GM18873 (cell line): ENCODE measurements at regions not wholly inside any gene's neighbourhood (a gene's known extent, or its start where the extent isn't known, plus 50 kb on each side); places are given as distances from the start of the nearest gene placed in this dataset.

Experiments used
- ATAC-seq: cut with Tn5 transposase; IDR thresholded peaks from one replicate; pipeline ENCODE4 v1.9.1; 2021; ENCODE audit warnings: mild to moderate bottlenecking, moderate library complexity, moderate number of reproducible peaks; ENCODE audit not compliant: unreplicated experiment, low FRiP score

DNA sequence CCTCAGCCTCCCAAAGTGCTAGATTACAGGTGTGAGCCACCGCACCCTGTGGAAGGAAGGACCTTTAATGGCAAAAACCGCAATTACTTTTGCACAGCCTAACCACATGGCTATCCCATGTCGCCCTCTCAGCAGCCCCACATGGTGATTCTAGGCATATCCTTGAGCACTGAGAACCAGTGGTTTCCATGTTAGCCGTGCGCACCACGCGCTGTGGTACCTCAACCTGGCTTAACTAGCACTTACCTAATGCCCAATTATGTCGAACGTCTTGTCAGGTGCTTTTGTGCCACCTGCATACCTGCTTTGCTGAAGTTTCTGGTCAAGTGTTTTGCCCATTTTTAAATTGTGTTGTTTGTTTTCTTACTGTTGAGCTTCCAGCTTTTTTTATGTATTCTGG is 697.9 kb downstream of the BRD1 start:
- no peak for ATAC-seq

- ATAC-seq: no peak
These were observed 698.8 kb downstream of the BRD1 start for GRCh38 chr22:49128874-49129273.

DNA sequence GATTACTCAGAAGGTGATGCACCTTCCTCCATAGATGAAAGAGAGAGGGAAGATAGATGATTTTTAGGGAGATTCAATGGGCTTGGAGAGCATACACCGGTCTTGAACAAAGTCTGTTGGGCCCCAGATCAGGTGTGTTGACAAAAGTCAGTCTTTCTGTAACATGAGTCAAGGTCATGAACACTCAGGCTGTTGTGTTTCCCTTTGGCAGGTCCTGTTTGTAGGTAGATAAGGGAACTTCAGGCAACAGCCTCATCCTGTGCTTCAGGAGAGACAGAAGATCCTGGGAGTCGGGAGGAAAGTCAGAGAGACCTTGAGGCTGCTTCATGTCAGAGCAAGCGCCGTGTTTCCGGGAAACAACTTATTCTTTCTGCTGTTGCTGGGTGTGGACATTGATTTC is 703.1 kb downstream of the BRD1 start:
- ATAC-seq: no peak

DNA sequence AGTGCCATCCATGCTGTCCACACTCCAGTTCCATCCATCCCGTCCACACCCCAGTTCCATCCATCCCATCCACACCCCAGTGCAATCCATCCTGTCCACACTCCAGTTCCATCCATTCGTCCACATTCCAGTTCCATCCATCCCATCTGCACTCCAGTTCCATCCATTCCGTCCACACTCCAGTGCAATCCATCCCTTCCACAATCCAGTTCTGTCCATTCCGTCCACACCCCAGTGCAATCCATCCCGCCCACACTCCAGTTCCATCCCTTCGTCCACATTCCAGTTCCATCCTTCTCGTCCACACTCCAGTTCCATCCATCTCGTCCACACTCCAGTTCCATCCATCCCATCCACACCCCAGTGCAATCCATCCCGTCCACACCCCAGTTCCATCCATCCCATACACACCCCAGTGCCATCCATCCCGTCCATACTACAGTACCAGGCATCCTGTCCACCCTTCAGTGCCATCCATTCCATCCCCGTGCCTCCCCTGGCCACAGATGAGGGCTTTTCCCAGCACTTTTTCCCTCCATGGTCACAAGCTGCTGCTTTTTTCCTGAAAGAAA is 704.0 kb downstream of the BRD1 start:
- ATAC-seq: no peak

- ATAC-seq: no peak
These were observed 708.1 kb downstream of the BRD1 start for GRCh38 chr22:49119551-49119952.

GRCh38 chr22:49118065-49118464 is 709.6 kb downstream of the BRD1 start:
- no peak for ATAC-seq

GRCh38 chr22:49117486-49117885 is 710.2 kb downstream of the BRD1 start:
- no peak for ATAC-seq

GRCh38 chr22:49116486-49117120 is 711.1 kb downstream of the BRD1 start:
- ATAC-seq: no peak

GRCh38 chr22:49116021-49116420 is 711.7 kb downstream of the BRD1 start:
- no peak for ATAC-seq

DNA sequence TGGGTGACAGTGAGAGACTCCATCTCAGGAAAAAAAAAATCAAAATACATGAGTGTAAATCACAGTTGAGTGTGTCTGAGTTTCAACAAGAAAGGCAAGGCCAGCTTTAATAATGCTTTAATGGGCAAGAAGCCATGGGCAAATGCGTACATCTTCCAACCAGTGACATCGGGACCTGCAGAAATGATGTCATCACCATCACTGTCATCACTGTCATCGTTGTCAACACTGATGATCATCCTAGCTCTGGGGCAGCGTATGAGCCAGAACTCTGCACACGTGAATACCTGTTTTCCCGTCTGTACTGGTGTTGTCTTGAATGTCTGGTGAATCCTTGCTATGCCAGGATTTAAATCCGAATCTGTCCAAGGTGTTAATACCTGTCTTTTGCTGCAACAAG is 712.5 kb downstream of the BRD1 start:
- ATAC-seq: no peak

- ATAC-seq: no peak
These were observed 713.9 kb downstream of the BRD1 start for GRCh38 chr22:49113758-49114157.

- no peak for ATAC-seq
These were observed 714.7 kb downstream of the BRD1 start for GRCh38 chr22:49112661-49113626.

DNA sequence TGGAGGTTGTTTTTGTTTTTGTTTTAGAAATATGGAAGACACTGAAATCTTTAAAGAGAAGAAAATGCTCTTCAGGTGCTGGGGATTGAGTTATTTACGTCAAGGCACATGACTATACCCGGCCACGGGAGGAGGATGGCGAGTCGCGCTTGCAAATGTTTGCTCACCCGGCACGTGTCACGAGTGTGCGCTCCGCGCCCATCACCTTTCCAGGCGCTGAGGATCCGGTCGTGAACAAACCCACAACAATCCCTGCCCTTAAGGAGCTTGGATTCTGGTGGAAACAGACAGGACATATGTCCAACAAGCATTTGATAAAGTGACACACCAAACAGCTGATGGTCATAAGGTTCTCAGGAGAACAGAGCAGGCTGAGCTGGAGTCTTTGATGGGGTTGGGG is 715.5 kb downstream of the BRD1 start:
- no peak for ATAC-seq

DNA sequence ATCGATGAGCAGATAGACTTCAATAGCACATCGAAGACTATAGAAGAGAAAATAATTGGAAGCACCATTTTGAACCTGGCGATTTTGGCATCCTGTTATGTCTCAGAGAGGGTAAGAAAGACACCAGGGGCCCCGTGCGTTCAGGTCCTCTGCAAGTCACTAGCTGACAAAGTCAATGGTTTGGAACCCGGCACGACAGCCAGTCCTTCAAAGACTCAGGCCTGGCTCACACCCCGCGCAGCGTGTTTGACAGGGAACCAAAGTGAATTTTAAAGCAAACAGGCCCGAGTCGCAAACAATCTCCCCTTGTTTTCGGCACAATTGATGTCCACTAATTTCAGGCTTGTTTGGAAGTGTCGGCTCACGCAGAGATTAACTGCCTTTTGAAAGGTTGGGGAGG is 716.6 kb downstream of the BRD1 start:
- no peak for ATAC-seq

DNA sequence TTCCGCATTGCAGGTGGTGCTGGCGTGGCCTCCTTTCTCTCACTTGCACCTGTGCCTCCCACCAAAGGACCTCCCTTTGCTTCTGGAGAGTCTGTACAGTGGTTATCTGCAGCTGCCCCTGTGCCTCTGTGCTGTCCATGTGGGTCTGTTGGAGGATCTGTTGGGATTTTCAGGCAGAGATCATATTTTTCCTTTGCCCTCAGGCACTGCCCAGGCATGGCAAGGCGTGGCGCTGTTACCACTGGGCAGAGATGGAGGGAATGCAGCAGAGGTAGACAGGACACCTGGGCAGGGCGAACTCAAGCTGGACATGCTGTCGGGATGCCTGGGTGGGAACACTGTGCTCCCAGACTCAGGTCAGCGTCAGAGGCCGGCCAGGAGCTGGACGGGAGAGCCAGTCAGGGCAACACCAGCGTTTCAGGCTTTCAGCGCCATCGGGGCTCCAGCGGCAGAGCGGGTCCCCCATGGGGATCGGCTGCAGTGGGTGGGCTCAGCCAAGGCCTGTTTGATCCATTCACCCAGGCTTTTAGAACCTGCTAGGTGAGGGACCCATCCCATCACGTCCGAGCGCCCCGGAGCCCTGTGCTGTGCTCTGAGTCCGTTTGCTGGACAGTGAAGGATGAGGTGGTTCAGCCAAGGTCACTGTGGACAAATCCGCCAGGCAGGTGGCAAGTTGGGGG is 718.9 kb downstream of the BRD1 start:
- no peak for ATAC-seq

DNA sequence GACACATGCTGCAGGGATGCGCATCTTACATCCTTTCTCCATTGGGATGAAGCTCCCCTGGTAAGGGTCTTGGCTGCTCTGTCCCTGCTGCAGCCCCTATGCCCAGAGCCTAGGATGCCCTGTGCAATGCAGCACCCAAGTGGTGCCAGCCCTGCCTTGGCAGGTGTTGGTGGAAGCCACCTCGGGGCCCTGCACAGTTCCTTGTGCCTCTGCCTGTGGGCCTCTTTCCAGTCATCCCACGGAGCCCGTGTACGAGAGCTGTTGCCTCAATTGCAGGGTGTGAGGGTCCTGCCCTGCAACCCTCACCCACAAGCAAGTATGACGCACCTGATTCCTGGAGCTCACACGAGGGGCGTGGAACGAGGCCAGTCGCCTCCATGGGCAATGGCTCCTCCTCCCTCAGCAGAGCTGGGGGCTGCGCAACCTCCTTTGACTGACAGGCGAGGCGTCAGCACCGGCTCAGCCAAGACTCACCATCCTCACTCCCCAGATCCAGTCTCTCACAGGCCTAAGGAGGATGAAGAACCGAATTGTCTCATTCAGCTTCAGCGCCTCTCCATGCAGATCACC is 719.6 kb downstream of the BRD1 start:
- ATAC-seq: no peak

DNA sequence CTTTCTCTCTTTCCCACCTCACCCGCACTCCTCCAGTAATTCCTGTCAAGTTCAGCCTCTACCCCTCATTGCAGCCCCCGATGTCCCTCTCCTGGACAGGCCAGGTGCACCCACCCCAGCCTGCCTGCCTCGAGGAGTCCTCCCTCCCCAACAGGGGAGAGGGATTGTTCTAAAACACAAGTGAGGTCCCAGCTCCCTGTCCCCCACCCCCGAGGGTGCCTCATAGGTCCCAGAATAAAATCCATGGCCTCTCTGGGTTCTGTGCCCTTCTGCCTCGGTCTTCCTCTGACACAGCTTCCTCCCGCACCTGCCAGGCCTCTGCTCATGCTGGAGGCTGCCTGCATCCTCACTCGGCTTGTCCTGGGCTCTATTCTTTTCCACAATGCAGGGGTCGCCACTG is 720.1 kb downstream of the BRD1 start:
- ATAC-seq: no peak

DNA sequence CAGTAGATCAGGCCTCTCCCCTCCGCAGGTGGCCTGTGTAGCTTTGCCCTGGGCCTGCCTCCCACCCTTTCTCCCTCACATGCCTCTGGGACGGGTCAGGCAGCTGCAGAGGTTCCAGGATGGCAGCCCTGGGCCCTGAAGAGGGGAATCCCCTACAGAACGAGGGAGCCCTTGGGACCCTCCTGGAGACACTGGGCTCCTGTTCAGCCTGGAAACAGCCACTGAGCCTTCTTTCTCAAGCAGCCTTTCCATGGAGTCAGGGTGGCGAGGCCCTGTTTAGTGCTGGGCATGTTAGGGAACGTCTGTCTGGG is 720.9 kb downstream of the BRD1 start:
- ATAC-seq: no peak

DNA sequence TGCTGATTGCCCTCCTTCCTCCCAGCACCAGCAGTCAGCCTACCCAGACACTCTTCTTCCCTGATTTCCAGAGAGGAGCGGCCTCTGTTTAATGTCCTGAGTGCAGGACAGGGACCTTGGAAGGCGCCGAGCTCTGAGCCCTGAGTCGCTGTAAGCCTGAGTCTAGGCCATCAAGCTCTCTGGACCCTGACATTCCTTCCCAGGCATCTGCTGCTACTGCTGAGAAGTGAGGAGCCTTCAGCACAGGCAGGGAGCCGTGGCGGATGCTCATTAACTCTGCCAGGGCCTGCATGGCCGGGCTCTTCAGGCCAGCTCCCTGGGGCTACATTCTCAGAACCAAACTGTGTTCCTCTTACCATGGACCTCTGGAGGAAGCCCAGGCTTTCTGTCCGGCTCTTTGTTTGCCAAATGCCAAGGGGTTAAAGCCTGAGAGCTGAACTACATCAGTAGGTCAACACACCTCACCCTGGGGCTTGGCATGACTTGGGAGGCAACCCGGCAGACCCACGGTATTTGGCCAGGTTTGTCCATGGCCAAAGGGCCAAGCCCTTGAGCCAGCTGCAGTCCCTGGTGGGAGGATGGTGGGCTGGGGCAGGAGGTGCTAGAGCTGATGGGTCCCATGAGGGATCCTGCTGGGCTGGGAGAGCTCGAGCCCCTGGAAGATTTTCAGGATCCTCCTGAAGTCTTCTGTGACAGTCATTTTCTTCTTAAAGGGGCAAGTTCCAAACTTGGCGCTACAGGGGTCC is 721.4 kb downstream of the BRD1 start:
- ATAC-seq: no peak

- ATAC-seq: no peak
These were observed 723.2 kb downstream of the BRD1 start for GRCh38 chr22:49104434-49104833.
